B cell (primary cell): ENCODE measurements at regions not wholly inside any gene's neighbourhood (a gene's known extent, or its start where the extent isn't known, plus 50 kb on each side); places are given as distances from the start of the nearest gene placed in this dataset.

Experiments used
- CTCF ChIP-seq: fragments of 200-600 bp; IDR thresholded peaks from one replicate; pipeline ENCODE4 v1.8.0; 2022; ENCODE audit warnings: antibody characterized with exemption, mild to moderate bottlenecking
- EZH2 ChIP-seq: IDR thresholded peaks from 2 replicates; pipeline ENCODE4 v1.6.1; 2012; ENCODE audit warnings: borderline replicate concordance, low read depth, mild to moderate bottlenecking, moderate library complexity, low read length; ENCODE audit not compliant: insufficient read depth, poor library complexity, severe bottlenecking

GRCh38 chr5:96336351-96336985 is 96.6 kb downstream of the PCSK1 start:
- peak; percentile 88 for TF ChIP-seq CTCF
- no peak for TF ChIP-seq EZH2
